Suprapubic skin (tissue), 3 donors: ENCODE measurements at regions not wholly inside any gene's neighbourhood (a gene's known extent, or its start where the extent isn't known, plus 50 kb on each side); places are given as distances from the start of the nearest gene placed in this dataset.

ENCODE experiments used
- EP300 ChIP-seq: sonication (generic); formaldehyde crosslinking; IDR thresholded peaks from one replicate; pipeline ENCODE4 v1.6.1; 2017; ENCODE audit warnings: antibody characterized with exemption
- POLR2A ChIP-seq, 2 donors: fragments of 450-650 bp; IDR thresholded peaks; one replicate each; pipeline ENCODE4 v1.6.1; 2017; ENCODE audit warnings: antibody characterized with exemption in 2 of 2, mild to moderate bottlenecking in 2 of 2, moderate library complexity in 2 of 2
- TF ChIP-seq, protein P1 (sequence below), 2 donors: fragments of 200-600 bp in 1 of 2; fragments of 450-650 bp in 1 of 2; sonication (generic) in 1 of 2; IDR thresholded peaks; one replicate each; pipeline ENCODE4 v1.5.1; 2016 to 2019; ENCODE audit warnings: antibody characterized with exemption in 2 of 2, mild to moderate bottlenecking in 1 of 2, moderate library complexity in 1 of 2

DNA sequence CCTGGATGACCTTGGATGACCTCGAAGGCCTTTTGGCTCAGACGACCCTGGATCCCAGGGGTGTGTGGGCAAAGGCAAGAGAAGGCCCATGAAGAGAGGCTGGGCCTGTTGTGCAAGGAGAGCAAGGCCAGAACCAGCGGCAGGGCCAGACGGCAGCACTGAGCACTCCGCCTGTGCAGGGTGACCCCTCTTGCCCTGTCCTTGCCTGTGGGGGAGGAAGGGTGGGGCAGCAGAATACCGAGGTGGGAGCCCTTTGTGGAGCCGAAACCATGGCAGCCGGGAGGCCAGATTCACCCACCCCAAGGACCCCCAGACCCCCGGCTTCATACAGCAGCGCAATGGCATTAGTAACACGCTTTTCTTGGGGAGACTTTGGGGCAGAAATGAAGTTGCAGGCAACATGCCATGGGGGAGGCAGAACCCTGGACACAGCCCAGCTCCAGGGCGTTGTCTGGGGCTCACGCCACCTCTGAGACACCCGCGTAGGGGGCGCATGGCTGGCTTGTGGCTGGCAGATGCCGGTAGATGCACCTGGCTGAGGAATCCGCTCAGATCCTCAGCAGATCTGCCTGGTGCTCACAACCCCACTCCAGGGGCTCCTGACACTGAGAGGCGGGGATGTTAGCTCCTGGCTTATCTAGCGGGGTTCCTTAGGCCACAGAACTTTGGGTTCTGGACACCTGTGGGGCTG lies 114.5 kb downstream of the FAM53A start:
- TF ChIP-seq, protein P1, sequence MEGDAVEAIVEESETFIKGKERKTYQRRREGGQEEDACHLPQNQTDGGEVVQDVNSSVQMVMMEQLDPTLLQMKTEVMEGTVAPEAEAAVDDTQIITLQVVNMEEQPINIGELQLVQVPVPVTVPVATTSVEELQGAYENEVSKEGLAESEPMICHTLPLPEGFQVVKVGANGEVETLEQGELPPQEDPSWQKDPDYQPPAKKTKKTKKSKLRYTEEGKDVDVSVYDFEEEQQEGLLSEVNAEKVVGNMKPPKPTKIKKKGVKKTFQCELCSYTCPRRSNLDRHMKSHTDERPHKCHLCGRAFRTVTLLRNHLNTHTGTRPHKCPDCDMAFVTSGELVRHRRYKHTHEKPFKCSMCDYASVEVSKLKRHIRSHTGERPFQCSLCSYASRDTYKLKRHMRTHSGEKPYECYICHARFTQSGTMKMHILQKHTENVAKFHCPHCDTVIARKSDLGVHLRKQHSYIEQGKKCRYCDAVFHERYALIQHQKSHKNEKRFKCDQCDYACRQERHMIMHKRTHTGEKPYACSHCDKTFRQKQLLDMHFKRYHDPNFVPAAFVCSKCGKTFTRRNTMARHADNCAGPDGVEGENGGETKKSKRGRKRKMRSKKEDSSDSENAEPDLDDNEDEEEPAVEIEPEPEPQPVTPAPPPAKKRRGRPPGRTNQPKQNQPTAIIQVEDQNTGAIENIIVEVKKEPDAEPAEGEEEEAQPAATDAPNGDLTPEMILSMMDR (IDR thresholded peaks at IDR 0.05): no peak
- TF ChIP-seq POLR2A (IDR thresholded peaks at IDR 0.05) (no peak), EP300 (no peak)
